Activated CD4-positive, alpha-beta T cell treated with anti-CD3 and anti-CD28 coated beads, Interleukin-2, amount 50 U/mL, for 16 hours (primary cell): ENCODE measurements at regions not wholly inside any gene's neighbourhood (a gene's known extent, or its start where the extent isn't known, plus 50 kb on each side); places are given as distances from the start of the nearest gene placed in this dataset.
A peak's percentile ranks its signal among the peaks of the same experiment; 100 is the strongest.
"Not testable (repeated sequence)": the region's sequence is repeated elsewhere in the genome, so short reads cannot be mapped to it uniquely, and the experiment has no call there.

Experiments
- DNase-seq: peaks from one replicate; pipeline ENCODE4 v3.0.0-alpha.2; 2020

GRCh38 chr2:444937-445884 lies 157.3 kb upstream of the ALKAL2 start:
- DNase-seq = no peak

- no peak for DNase-seq
Observed at GRCh38 chr2:443741-444140, 155.8 kb upstream of the ALKAL2 start.

- DNase-seq = no peak
Observed at GRCh38 chr2:443216-443615, 155.3 kb upstream of the ALKAL2 start.

GRCh38 chr2:441258-442022 lies 153.5 kb upstream of the ALKAL2 start:
- peak; percentile 43 for DNase-seq

GRCh38 chr2:440403-440740 lies 152.5 kb upstream of the ALKAL2 start:
- no peak for DNase-seq

- DNase-seq = no peak
Observed at GRCh38 chr2:439556-440402, 151.9 kb upstream of the ALKAL2 start.

- DNase-seq = no peak
Observed at GRCh38 chr2:439077-439476, 151.2 kb upstream of the ALKAL2 start.

- DNase-seq = peak; percentile 62
Observed at GRCh38 chr2:437756-438393, 150.0 kb upstream of the ALKAL2 start.

GRCh38 chr2:437180-437579 lies 149.3 kb upstream of the ALKAL2 start:
- no peak for DNase-seq

GRCh38 chr2:436205-436604 lies 148.3 kb upstream of the ALKAL2 start:
- no peak for DNase-seq

- DNase-seq = no peak
Observed at GRCh38 chr2:434625-435024, 146.7 kb upstream of the ALKAL2 start.

GRCh38 chr2:433216-433615 lies 145.3 kb upstream of the ALKAL2 start:
- no peak for DNase-seq

- DNase-seq = no peak
Observed at GRCh38 chr2:430291-431040, 142.6 kb upstream of the ALKAL2 start.

- DNase-seq = no peak
Observed at GRCh38 chr2:429575-430254, 141.8 kb upstream of the ALKAL2 start.

GRCh38 chr2:429142-429541 lies 141.3 kb upstream of the ALKAL2 start:
- DNase-seq = no peak

- DNase-seq = no peak
Observed at GRCh38 chr2:428591-428990, 140.7 kb upstream of the ALKAL2 start.

- not testable (repeated sequence) for DNase-seq
Observed at GRCh38 chr2:426696-427095, 138.8 kb upstream of the ALKAL2 start.

- DNase-seq = no peak
Observed at GRCh38 chr2:425947-426346, 138.1 kb upstream of the ALKAL2 start.

GRCh38 chr2:425243-425642 lies 137.4 kb upstream of the ALKAL2 start:
- DNase-seq = no peak

GRCh38 chr2:424306-425171 lies 136.6 kb upstream of the ALKAL2 start:
- DNase-seq = no peak
